SK-N-SH (cell line): ENCODE measurements at regions not wholly inside any gene's neighbourhood (a gene's known extent, or its start where the extent isn't known, plus 50 kb on each side); places are given as distances from the start of the nearest gene placed in this dataset.
"Not testable (repeated sequence)": the region's sequence is repeated elsewhere in the genome, so short reads cannot be mapped to it uniquely, and the experiment has no call there.

Source experiments
- CTCF ChIA-PET: fragments of 300-600, 350-600 bp; formaldehyde crosslinking; extraction: SDS; loops from one replicate; lab custom pipeline; 2021; lab: Yijun Ruan, JAX
- POLR2A ChIA-PET: fragments of 350-600 bp; sonication (Branson Sonifier 250); formaldehyde crosslinking; extraction: SDS; loops from one replicate; lab custom pipeline; 2020; ENCODE audit warnings: antibody characterized with exemption, inconsistent platforms; lab: Yijun Ruan, JAX
- DNase-seq: peaks from one replicate; pipeline ENCODE4 v3.0.0; 2012
- H2AFZ ChIP-seq: fragments of 200-600 bp; sonication (generic); 2 replicates; pipeline ENCODE4 v1.8.1; 2016; ENCODE audit warnings: antibody characterized with exemption, mild to moderate bottlenecking, low read depth
- H3F3A ChIP-seq: fragments of 200-600 bp; sonication (generic); replicated peaks from 2 replicates; pipeline ENCODE3; 2016; ENCODE audit warnings: antibody characterized with exemption, mild to moderate bottlenecking; ENCODE audit not compliant: insufficient read depth
- H3K27ac ChIP-seq, 2 experiments: fragments of 200-500 bp in 1 of 2; fragments of 200-600 bp in 1 of 2; sonication (Bioruptor generic) in 1 of 2; sonication (generic), shearing (Covaris generic) in 1 of 2; 2 replicates each; pipeline versions ENCODE4 v1.5.1 to v1.6.1; 2014 to 2016; ENCODE audit warnings: low read depth in 2 of 2, inconsistent platforms in 1 of 2, low read length in 1 of 2, mild to moderate bottlenecking in 1 of 2, mixed read lengths in 1 of 2
- H3K27me3 ChIP-seq: fragments of 200-600 bp; sonication (generic), shearing (Covaris generic); 2 replicates; pipeline ENCODE4 v1.6.1; 2016; ENCODE audit warnings: mixed run types; ENCODE audit not compliant: insufficient read depth
- H3K36me3 ChIP-seq, 2 experiments: fragments of 200-500 bp in 1 of 2; fragments of 200-600 bp in 1 of 2; sonication (Bioruptor generic) in 1 of 2; sonication (generic) in 1 of 2; replicated peaks in 1 of 2; 2 replicates each; pipeline versions ENCODE3 to v1.5.1; 2014 to 2016; ENCODE audit warnings: low read length in 1 of 2, mild to moderate bottlenecking in 1 of 2; ENCODE audit not compliant: insufficient read depth in 2 of 2, control insufficient read depth in 1 of 2
- H3K4me1 ChIP-seq, 2 experiments: fragments of 200-500 bp in 1 of 2; fragments of 200-600 bp in 1 of 2; sonication (Bioruptor generic) in 1 of 2; sonication (generic), shearing (Covaris generic) in 1 of 2; 2 replicates each; pipeline versions ENCODE4 v1.5.1 to v1.6.1; 2014 to 2016; ENCODE audit warnings: low read depth in 1 of 2, low read length in 1 of 2, mixed run types in 1 of 2; ENCODE audit not compliant: insufficient read depth in 2 of 2, control insufficient read depth in 1 of 2
- H3K4me2 ChIP-seq: fragments of 200-600 bp; sonication (generic), shearing (Covaris generic); 2 replicates; pipeline ENCODE4 v1.6.1; 2017; ENCODE audit warnings: mixed run types
- H3K4me3 ChIP-seq, 2 experiments: fragments of 200-500 bp in 1 of 2; fragments of 200-600 bp in 1 of 2; sonication (Bioruptor generic) in 1 of 2; sonication (generic), shearing (Covaris generic) in 1 of 2; 2 replicates each; pipeline versions ENCODE4 v1.5.1 to v1.8.1; 2014 to 2016; ENCODE audit warnings: low read depth in 2 of 2, inconsistent platforms in 1 of 2, low read length in 1 of 2, mild to moderate bottlenecking in 1 of 2, mixed read lengths in 1 of 2, moderate library complexity in 1 of 2
- H3K79me2 ChIP-seq: fragments of 200-600 bp; sonication (generic); 2 replicates; pipeline ENCODE4 v1.8.1; 2017; ENCODE audit warnings: mild to moderate bottlenecking; ENCODE audit not compliant: insufficient read depth
- H3K9ac ChIP-seq: fragments of 200-600 bp; sonication (generic); 2 replicates; pipeline ENCODE4 v1.6.1; 2017; ENCODE audit warnings: mixed run types
- H3K9me2 ChIP-seq: fragments of 200-600 bp; sonication (generic); 2 replicates; pipeline ENCODE4 v1.6.1; 2017; ENCODE audit warnings: mixed run types
- H3K9me3 ChIP-seq: fragments of 200-600 bp; sonication (generic); 2 replicates; pipeline ENCODE4 v1.6.1; 2017; ENCODE audit warnings: mixed run types, mild to moderate bottlenecking, moderate library complexity
- H4K20me1 ChIP-seq: fragments of 200-600 bp; sonication (generic); 2 replicates; pipeline ENCODE4 v1.6.1; 2017; ENCODE audit warnings: mild to moderate bottlenecking, mixed run types; ENCODE audit not compliant: insufficient read depth
- ELF1 ChIP-seq: IDR thresholded peaks from 2 replicates; pipeline ENCODE4 v1.4.0; 2012
- EZH2phosphoT487 ChIP-seq: fragments of 200-600 bp; sonication (generic); IDR thresholded peaks from 2 replicates; pipeline ENCODE4 v1.6.1; 2017; ENCODE audit warnings: low read depth, mixed run types, mild to moderate bottlenecking, antibody characterized with exemption, moderate library complexity, borderline replicate concordance
- FOSL2 ChIP-seq: IDR thresholded peaks from 2 replicates; pipeline ENCODE4 v1.4.0; 2012; ENCODE audit warnings: low read depth, mild to moderate bottlenecking, moderate library complexity, borderline replicate concordance
- GABPA ChIP-seq: IDR thresholded peaks from 2 replicates; pipeline ENCODE4 v1.4.0; 2012; ENCODE audit warnings: low read depth, mild to moderate bottlenecking
- GATA2 ChIP-seq: sonication (generic); formaldehyde crosslinking; IDR thresholded peaks from 2 replicates; pipeline ENCODE4 v1.5.0; 2020; ENCODE audit warnings: mild to moderate bottlenecking, missing genetic modification reagents
- JUND ChIP-seq: IDR thresholded peaks from 2 replicates; pipeline ENCODE4 v1.4.0; 2012
- MAX ChIP-seq: IDR thresholded peaks from 2 replicates; pipeline ENCODE4 v1.4.0; 2012; ENCODE audit warnings: low read depth
- MEF2A ChIP-seq: IDR thresholded peaks from 2 replicates; pipeline ENCODE4 v1.4.0; 2012; ENCODE audit warnings: low read depth, borderline replicate concordance
- MXI1 ChIP-seq: IDR thresholded peaks from 2 replicates; pipeline ENCODE4 v1.6.1; 2012; ENCODE audit warnings: mild to moderate bottlenecking, low read depth, low read length, improper control_type of control experiment
- POLR2AphosphoS5 ChIP-seq: IDR thresholded peaks from 2 replicates; pipeline ENCODE4 v1.6.1; 2012; ENCODE audit warnings: low read depth, low read length
- SIN3A ChIP-seq: IDR thresholded peaks from 2 replicates; pipeline ENCODE4 v1.6.1; 2012; ENCODE audit warnings: low read depth, mild to moderate bottlenecking, low read length, moderate library complexity, borderline replicate concordance
- TAF1 ChIP-seq: IDR thresholded peaks from 2 replicates; pipeline ENCODE4 v1.6.1; 2012; ENCODE audit warnings: low read depth, mild to moderate bottlenecking, low read length, moderate library complexity, borderline replicate concordance
- TCF12 ChIP-seq: IDR thresholded peaks from 2 replicates; pipeline ENCODE4 v1.4.0; 2012
- USF1 ChIP-seq: IDR thresholded peaks from 2 replicates; pipeline ENCODE4 v1.4.0; 2012; ENCODE audit warnings: low read depth, borderline replicate concordance
- WGBS: methylation state at CpG from one replicate; pipeline ENCODE4 v1.1.6; 2017; ENCODE audit warnings: low lambda C conversion rate; 5-methylcytosine and 5-hydroxymethylcytosine counted together
- TF ChIP-seq, protein P1 (sequence below): IDR thresholded peaks from 2 replicates; pipeline ENCODE4 v1.6.1; 2012; ENCODE audit warnings: mild to moderate bottlenecking, low read depth, low read length, moderate library complexity
- TF ChIP-seq, protein P2 (sequence below): fragments of 150-350 bp; IDR thresholded peaks from 2 replicates; pipeline ENCODE4 v1.6.1; 2016; ENCODE audit warnings: mild to moderate bottlenecking, low read depth, low read length
- TF ChIP-seq, protein P3 (sequence below): IDR thresholded peaks from 2 replicates; pipeline ENCODE4; 2012

GRCh38 chr3:144894576-144894975 is 923.0 kb downstream of the DIPK2A start (continued):
- TF ChIP-seq, protein P1, sequence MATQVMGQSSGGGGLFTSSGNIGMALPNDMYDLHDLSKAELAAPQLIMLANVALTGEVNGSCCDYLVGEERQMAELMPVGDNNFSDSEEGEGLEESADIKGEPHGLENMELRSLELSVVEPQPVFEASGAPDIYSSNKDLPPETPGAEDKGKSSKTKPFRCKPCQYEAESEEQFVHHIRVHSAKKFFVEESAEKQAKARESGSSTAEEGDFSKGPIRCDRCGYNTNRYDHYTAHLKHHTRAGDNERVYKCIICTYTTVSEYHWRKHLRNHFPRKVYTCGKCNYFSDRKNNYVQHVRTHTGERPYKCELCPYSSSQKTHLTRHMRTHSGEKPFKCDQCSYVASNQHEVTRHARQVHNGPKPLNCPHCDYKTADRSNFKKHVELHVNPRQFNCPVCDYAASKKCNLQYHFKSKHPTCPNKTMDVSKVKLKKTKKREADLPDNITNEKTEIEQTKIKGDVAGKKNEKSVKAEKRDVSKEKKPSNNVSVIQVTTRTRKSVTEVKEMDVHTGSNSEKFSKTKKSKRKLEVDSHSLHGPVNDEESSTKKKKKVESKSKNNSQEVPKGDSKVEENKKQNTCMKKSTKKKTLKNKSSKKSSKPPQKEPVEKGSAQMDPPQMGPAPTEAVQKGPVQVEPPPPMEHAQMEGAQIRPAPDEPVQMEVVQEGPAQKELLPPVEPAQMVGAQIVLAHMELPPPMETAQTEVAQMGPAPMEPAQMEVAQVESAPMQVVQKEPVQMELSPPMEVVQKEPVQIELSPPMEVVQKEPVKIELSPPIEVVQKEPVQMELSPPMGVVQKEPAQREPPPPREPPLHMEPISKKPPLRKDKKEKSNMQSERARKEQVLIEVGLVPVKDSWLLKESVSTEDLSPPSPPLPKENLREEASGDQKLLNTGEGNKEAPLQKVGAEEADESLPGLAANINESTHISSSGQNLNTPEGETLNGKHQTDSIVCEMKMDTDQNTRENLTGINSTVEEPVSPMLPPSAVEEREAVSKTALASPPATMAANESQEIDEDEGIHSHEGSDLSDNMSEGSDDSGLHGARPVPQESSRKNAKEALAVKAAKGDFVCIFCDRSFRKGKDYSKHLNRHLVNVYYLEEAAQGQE, result no peak
- TF ChIP-seq TCF12 (no peak), GABPA (no peak), MEF2A (no peak), JUND (no peak), GATA2 (CRISPR knock-in tag) (no peak)

DNA sequence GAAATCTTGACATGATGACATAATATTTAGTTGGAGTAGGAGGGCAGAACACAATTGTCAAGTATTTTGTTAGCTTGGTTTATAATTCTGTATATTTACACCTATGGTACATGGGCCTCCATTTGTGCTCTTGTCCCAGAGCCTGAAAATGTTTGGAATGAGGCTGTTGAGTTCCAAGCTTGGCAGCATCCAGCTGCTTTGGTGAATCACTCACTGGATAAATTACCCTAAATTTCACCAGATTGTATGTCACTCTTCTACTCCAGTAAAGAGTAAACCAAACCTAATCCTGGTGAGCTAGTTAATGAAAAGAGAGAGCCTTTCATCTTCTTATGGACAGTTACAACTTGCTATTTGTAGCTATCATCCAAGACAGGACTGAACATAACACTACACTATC is 928.7 kb downstream of the DIPK2A start:
- TF ChIP-seq TAF1, result no peak
- TF ChIP-seq POLR2AphosphoS5, result no peak
- TF ChIP-seq GABPA, result no peak
- no peak for TF ChIP-seq GATA2 (CRISPR knock-in tag)
- TF ChIP-seq MXI1, result no peak
- no peak for TF ChIP-seq MAX
- no peak for TF ChIP-seq FOSL2
- no peak for TF ChIP-seq EZH2phosphoT487
- TF ChIP-seq USF1, result no peak
- no peak for TF ChIP-seq SIN3A
- TF ChIP-seq, protein P2, sequence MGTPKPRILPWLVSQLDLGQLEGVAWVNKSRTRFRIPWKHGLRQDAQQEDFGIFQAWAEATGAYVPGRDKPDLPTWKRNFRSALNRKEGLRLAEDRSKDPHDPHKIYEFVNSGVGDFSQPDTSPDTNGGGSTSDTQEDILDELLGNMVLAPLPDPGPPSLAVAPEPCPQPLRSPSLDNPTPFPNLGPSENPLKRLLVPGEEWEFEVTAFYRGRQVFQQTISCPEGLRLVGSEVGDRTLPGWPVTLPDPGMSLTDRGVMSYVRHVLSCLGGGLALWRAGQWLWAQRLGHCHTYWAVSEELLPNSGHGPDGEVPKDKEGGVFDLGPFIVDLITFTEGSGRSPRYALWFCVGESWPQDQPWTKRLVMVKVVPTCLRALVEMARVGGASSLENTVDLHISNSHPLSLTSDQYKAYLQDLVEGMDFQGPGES, result no peak
- no peak for TF ChIP-seq ELF1
- TF ChIP-seq, protein P3, sequence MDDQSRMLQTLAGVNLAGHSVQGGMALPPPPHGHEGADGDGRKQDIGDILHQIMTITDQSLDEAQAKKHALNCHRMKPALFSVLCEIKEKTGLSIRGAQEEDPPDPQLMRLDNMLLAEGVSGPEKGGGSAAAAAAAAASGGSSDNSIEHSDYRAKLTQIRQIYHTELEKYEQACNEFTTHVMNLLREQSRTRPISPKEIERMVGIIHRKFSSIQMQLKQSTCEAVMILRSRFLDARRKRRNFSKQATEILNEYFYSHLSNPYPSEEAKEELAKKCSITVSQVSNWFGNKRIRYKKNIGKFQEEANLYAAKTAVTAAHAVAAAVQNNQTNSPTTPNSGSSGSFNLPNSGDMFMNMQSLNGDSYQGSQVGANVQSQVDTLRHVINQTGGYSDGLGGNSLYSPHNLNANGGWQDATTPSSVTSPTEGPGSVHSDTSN, result no peak
- H3K9me2 ChIP-seq, result no peaks in the 10 kb centered on the region
- no peaks in the 10 kb centered on the region for H3K27me3 ChIP-seq
- no peaks in the 10 kb centered on the region for H4K20me1 ChIP-seq
- H2AFZ ChIP-seq, result no peak overlapping the region
- H3F3A ChIP-seq, result no peaks in the 10 kb centered on the region
- H3K4me2 ChIP-seq, result no peak overlapping the region
- DNase-seq, result no peak
- ChIA-PET POLR2A (no interaction called here), CTCF (no interaction called here)
- H3K9me3 ChIP-seq, result no peaks in the 10 kb centered on the region
- H3K27ac ChIP-seq, result no peak overlapping the region
- no peak overlapping the region for H3K9ac ChIP-seq
- H3K79me2 ChIP-seq, result no peaks in the 10 kb centered on the region
- no peaks in the 10 kb centered on the region for H3K4me1 ChIP-seq
- H3K4me3 ChIP-seq, result no peak overlapping the region
- no peaks in the 10 kb centered on the region for H3K36me3 ChIP-seq

GRCh38 chr3:144907581-144907980 is 936.0 kb downstream of the DIPK2A start:
- H3K79me2 ChIP-seq, H3K9me2 ChIP-seq, POLR2A ChIA-PET, DNase-seq, H3K4me1 ChIP-seq, H3K9ac ChIP-seq, H3K36me3 ChIP-seq, H3K4me2 ChIP-seq, H3K9me3 ChIP-seq, H3K4me3 ChIP-seq, H2AFZ ChIP-seq, H3K27ac ChIP-seq, H3K27me3 ChIP-seq, H4K20me1 ChIP-seq, CTCF ChIA-PET, H3F3A ChIP-seq: not testable (repeated sequence)
- 3% methylated on average over 3 of the region's 3 CpGs for WGBS
